ENCODE measurements at regions not wholly inside any gene's neighbourhood (a gene's known extent, or its start where the extent isn't known, plus 50 kb on each side); places are given as distances from the start of the nearest gene placed in this dataset.

DNA sequence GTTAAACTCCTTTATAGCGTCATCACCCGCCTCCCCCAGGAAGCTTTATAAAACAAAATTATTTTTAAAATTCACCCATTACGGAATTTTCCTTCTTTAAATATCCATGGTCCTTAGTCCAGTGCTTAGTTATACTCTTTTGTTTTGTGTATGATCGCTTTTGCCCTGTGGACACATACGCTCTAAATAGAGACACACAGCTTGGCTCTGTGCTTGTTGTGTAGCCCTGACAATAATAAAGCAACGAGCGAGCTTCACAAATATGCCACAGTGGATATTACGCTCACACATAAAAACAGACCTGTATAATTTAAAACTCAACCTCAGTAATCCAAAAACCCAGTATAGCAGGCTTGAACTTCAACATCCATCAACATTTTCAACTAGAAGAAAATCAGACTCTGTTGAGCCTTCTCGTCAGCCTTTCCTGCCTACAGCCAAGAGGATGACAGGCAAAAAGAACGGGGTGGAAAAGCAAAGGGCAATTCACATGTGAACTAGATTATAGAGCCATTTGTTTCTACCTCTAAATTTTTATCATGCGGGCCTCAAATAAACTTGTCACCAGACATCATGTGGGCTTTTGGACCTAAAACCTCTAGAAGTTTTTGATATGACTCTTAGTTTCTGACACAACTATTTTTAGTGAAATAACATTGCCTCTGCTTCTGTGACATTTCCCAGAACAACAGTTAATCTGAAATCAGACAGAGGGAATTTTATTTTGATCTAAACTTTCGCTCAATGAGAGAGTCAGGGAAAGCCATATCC, 89.6 kb upstream of the THBS1 start:
- TF ChIP-seq, protein P1, sequence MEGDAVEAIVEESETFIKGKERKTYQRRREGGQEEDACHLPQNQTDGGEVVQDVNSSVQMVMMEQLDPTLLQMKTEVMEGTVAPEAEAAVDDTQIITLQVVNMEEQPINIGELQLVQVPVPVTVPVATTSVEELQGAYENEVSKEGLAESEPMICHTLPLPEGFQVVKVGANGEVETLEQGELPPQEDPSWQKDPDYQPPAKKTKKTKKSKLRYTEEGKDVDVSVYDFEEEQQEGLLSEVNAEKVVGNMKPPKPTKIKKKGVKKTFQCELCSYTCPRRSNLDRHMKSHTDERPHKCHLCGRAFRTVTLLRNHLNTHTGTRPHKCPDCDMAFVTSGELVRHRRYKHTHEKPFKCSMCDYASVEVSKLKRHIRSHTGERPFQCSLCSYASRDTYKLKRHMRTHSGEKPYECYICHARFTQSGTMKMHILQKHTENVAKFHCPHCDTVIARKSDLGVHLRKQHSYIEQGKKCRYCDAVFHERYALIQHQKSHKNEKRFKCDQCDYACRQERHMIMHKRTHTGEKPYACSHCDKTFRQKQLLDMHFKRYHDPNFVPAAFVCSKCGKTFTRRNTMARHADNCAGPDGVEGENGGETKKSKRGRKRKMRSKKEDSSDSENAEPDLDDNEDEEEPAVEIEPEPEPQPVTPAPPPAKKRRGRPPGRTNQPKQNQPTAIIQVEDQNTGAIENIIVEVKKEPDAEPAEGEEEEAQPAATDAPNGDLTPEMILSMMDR (IDR thresholded peaks at IDR 0.05; ENCODE audit: low read depth, low read length) = no peak
- no peak for TF ChIP-seq EZH2phosphoT487 (IDR thresholded peaks at IDR 0.05; ENCODE audit: low read depth)

All from OCI-LY3 (cell line).